HepG2 (cell line): ENCODE measurements at regions not wholly inside any gene's neighbourhood (a gene's known extent, or its start where the extent isn't known, plus 50 kb on each side); places are given as distances from the start of the nearest gene placed in this dataset.

Experiments used
- ARNT2 ChIP-seq: sonication (generic); formaldehyde crosslinking; IDR thresholded peaks from 2 replicates; pipeline ENCODE4 v1.8.0; 2022; ENCODE audit warnings: mild to moderate bottlenecking, low read depth, missing genetic modification reagents, moderate library complexity
- CSRNP1 ChIP-seq: sonication (generic); formaldehyde crosslinking; IDR thresholded peaks from 2 replicates; pipeline ENCODE4 v1.8.1; 2023; ENCODE audit warnings: mild to moderate bottlenecking, missing genetic modification reagents
- HOXD1 ChIP-seq: sonication (generic); formaldehyde crosslinking; IDR thresholded peaks from 2 replicates; pipeline ENCODE4 v1.5.0; 2020; ENCODE audit warnings: missing genetic modification reagents
- MEIS1 ChIP-seq: sonication (generic); formaldehyde crosslinking; IDR thresholded peaks from 2 replicates; pipeline ENCODE4 v1.9.0; 2021; ENCODE audit warnings: mild to moderate bottlenecking, missing genetic modification reagents, moderate library complexity, borderline replicate concordance
- MIER3 ChIP-seq: IDR thresholded peaks from 2 replicates; pipeline ENCODE4 v1.6.1; 2016; ENCODE audit warnings: missing compliant biosample characterization, borderline replicate concordance
- SIN3A ChIP-seq: IDR thresholded peaks from 2 replicates; pipeline ENCODE4 v1.6.1; 2011; ENCODE audit warnings: low read depth, mild to moderate bottlenecking, control low read depth, low read length, borderline replicate concordance
- ZFP36L2 ChIP-seq: sonication (generic); formaldehyde crosslinking; IDR thresholded peaks from 2 replicates; pipeline ENCODE4 v1.4.0; 2020; ENCODE audit warnings: missing genetic modification reagents
- ZMYM2 ChIP-seq: sonication (generic); formaldehyde crosslinking; IDR thresholded peaks from 2 replicates; pipeline ENCODE4 v1.8.0; 2022; ENCODE audit warnings: mild to moderate bottlenecking, missing genetic modification reagents
- ZNF484 ChIP-seq: sonication (generic); formaldehyde crosslinking; IDR thresholded peaks from 2 replicates; pipeline ENCODE4 v1.5.1; 2020; ENCODE audit warnings: mild to moderate bottlenecking, low read depth, missing genetic modification reagents, borderline replicate concordance
- ZNF552 ChIP-seq: sonication (generic); formaldehyde crosslinking; IDR thresholded peaks from 2 replicates; pipeline ENCODE4 v1.9.0; 2022; ENCODE audit warnings: missing genetic modification reagents, mild to moderate bottlenecking, borderline replicate concordance
- ZNF609 ChIP-seq: sonication (generic); formaldehyde crosslinking; IDR thresholded peaks from 2 replicates; pipeline ENCODE4 v1.4.0; 2020; ENCODE audit warnings: mild to moderate bottlenecking, missing genetic modification reagents, borderline replicate concordance
- ZNF639 ChIP-seq: conservative IDR thresholded peaks from 2 replicates; pipeline ENCODE4 v1.6.1; 2018; ENCODE audit warnings: missing genetic modification reagents
- TF ChIP-seq, protein P1 (sequence below): sonication (generic); formaldehyde crosslinking; IDR thresholded peaks from 2 replicates; pipeline ENCODE4 v1.5.0; 2020; ENCODE audit warnings: mild to moderate bottlenecking, missing genetic modification reagents
- TF ChIP-seq, protein P2 (sequence below): sonication (generic); formaldehyde crosslinking; IDR thresholded peaks from 2 replicates; pipeline ENCODE4 v1.5.1; 2020; ENCODE audit warnings: mild to moderate bottlenecking, missing genetic modification reagents, borderline replicate concordance

GRCh38 chr3:191727338-191727737 is 266.4 kb downstream of the PYDC2 start (continued):
- TF ChIP-seq CSRNP1 (CRISPR knock-in tag), result no peak
- no peak for TF ChIP-seq ARNT2 (CRISPR knock-in tag)
- TF ChIP-seq MEIS1, result no peak
- TF ChIP-seq HOXD1, result no peak
- TF ChIP-seq ZMYM2, result no peak
- TF ChIP-seq, protein P1, sequence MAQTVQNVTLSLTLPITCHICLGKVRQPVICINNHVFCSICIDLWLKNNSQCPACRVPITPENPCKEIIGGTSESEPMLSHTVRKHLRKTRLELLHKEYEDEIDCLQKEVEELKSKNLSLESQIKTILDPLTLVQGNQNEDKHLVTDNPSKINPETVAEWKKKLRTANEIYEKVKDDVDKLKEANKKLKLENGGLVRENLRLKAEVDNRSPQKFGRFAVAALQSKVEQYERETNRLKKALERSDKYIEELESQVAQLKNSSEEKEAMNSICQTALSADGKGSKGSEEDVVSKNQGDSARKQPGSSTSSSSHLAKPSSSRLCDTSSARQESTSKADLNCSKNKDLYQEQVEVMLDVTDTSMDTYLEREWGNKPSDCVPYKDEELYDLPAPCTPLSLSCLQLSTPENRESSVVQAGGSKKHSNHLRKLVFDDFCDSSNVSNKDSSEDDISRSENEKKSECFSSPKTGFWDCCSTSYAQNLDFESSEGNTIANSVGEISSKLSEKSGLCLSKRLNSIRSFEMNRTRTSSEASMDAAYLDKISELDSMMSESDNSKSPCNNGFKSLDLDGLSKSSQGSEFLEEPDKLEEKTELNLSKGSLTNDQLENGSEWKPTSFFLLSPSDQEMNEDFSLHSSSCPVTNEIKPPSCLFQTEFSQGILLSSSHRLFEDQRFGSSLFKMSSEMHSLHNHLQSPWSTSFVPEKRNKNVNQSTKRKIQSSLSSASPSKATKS, result no peak
- TF ChIP-seq, protein P2, sequence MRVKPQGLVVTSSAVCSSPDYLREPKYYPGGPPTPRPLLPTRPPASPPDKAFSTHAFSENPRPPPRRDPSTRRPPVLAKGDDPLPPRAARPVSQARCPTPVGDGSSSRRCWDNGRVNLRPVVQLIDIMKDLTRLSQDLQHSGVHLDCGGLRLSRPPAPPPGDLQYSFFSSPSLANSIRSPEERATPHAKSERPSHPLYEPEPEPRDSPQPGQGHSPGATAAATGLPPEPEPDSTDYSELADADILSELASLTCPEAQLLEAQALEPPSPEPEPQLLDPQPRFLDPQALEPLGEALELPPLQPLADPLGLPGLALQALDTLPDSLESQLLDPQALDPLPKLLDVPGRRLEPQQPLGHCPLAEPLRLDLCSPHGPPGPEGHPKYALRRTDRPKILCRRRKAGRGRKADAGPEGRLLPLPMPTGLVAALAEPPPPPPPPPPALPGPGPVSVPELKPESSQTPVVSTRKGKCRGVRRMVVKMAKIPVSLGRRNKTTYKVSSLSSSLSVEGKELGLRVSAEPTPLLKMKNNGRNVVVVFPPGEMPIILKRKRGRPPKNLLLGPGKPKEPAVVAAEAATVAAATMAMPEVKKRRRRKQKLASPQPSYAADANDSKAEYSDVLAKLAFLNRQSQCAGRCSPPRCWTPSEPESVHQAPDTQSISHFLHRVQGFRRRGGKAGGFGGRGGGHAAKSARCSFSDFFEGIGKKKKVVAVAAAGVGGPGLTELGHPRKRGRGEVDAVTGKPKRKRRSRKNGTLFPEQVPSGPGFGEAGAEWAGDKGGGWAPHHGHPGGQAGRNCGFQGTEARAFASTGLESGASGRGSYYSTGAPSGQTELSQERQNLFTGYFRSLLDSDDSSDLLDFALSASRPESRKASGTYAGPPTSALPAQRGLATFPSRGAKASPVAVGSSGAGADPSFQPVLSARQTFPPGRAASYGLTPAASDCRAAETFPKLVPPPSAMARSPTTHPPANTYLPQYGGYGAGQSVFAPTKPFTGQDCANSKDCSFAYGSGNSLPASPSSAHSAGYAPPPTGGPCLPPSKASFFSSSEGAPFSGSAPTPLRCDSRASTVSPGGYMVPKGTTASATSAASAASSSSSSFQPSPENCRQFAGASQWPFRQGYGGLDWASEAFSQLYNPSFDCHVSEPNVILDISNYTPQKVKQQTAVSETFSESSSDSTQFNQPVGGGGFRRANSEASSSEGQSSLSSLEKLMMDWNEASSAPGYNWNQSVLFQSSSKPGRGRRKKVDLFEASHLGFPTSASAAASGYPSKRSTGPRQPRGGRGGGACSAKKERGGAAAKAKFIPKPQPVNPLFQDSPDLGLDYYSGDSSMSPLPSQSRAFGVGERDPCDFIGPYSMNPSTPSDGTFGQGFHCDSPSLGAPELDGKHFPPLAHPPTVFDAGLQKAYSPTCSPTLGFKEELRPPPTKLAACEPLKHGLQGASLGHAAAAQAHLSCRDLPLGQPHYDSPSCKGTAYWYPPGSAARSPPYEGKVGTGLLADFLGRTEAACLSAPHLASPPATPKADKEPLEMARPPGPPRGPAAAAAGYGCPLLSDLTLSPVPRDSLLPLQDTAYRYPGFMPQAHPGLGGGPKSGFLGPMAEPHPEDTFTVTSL, result peak; percentile 63; the same call in 1 of the 2 replicates
- TF ChIP-seq MIER3 (CRISPR knock-in tag), result no peak
- TF ChIP-seq ZFP36L2 (CRISPR knock-in tag), result no peak
- TF ChIP-seq ZNF609 (CRISPR knock-in tag), result no peak
- TF ChIP-seq ZNF484, result no peak
- no peak for TF ChIP-seq ZNF552 (CRISPR knock-in tag)
- TF ChIP-seq SIN3A, result no peak
- TF ChIP-seq ZNF639, result no peak
